ENCODE measurements at regions not wholly inside any gene's neighbourhood (a gene's known extent, or its start where the extent isn't known, plus 50 kb on each side); places are given as distances from the start of the nearest gene placed in this dataset.

DNA sequence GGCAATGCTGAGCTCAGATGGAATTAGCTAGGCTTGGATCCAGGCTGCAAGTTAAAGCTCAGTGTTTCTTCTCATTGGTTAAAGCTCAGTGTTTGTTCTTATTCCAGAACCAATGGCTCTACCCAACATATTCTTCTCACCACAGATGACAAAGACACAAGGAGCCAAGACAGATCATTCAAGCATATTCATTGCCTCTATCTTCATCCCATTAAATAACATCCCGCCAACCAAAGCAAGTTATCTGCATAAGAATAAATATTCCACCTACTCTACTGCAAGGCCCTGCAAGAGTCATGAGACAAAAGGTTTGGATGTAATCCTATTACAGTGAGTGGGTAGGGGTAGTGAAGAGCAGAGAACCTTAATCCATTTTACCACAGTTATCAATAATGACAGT, 766.5 kb downstream of the C4orf33 start:
- Histone ChIP-seq H3K9me3 (replicated peaks) (no peaks in the 10 kb centered on the region), H3K27ac (replicated peaks) (no peak overlapping the region), H3K4me1 (no peaks in the 10 kb centered on the region), H3K27me3 (ENCODE audit: low read depth) (no peaks in the 10 kb centered on the region), H3K4me3 (no peak overlapping the region), H3K36me3 (no peaks in the 10 kb centered on the region)
- TF ChIP-seq, protein P1, sequence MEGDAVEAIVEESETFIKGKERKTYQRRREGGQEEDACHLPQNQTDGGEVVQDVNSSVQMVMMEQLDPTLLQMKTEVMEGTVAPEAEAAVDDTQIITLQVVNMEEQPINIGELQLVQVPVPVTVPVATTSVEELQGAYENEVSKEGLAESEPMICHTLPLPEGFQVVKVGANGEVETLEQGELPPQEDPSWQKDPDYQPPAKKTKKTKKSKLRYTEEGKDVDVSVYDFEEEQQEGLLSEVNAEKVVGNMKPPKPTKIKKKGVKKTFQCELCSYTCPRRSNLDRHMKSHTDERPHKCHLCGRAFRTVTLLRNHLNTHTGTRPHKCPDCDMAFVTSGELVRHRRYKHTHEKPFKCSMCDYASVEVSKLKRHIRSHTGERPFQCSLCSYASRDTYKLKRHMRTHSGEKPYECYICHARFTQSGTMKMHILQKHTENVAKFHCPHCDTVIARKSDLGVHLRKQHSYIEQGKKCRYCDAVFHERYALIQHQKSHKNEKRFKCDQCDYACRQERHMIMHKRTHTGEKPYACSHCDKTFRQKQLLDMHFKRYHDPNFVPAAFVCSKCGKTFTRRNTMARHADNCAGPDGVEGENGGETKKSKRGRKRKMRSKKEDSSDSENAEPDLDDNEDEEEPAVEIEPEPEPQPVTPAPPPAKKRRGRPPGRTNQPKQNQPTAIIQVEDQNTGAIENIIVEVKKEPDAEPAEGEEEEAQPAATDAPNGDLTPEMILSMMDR (IDR thresholded peaks at IDR 0.05; ENCODE audit: borderline replicate concordance) = no peak
- no peak for DNase-seq
- intact Hi-C loops (cut with micrococcal nuclease) = no loop called here

DNA sequence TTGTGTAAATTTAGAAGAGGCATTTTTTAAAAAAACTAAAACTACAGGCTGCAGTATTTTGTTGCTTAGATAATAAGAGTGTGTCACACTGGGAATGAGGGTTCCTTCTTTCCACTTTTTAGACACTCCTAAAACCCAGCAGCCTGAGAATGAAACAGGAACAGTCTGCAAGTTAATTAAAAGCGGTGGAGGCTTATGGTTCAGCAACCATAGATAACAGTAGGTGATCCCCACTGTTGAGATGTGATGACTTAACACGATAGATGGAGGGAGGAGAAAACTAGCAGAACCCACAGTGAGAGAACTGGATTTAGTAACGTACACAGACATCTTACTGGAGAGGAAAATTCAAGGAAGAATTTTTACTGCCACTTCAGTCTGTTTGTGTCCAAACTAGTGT, 767.3 kb downstream of the C4orf33 start:
- intact Hi-C loops (cut with micrococcal nuclease) = no loop called here

DNA sequence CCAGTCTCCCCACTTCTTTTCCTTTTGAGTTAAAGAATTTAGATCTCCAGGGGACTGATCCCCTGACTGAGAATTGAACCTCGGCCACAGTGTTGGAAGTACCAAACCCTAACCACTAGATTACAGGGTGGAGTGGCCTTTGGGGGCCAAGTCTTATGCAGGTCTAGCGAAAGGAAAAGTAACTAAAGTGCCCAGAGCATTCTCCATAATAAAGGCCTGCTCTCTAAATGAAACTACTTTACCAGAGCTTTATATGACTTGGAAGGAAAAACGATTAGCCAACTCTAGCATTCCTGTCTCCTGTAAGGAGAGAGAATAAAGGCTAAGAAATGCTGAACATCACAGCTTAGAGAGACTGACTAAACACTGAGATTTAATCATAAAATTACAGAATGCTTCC, 788.0 kb downstream of the C4orf33 start:
- Histone ChIP-seq H3K36me3 (no peaks in the 10 kb centered on the region), H3K27ac (replicated peaks) (no peak overlapping the region), H3K4me1 (no peaks in the 10 kb centered on the region), H3K4me3 (no peak overlapping the region), H3K9me3 (replicated peaks) (peaks cover 15% of the 10 kb centered on the region), H3K27me3 (ENCODE audit: low read depth) (no peaks in the 10 kb centered on the region)
- no peak for DNase-seq
- TF ChIP-seq, protein P1 (IDR thresholded peaks at IDR 0.05; ENCODE audit: borderline replicate concordance) = no peak
- intact Hi-C loops (cut with micrococcal nuclease) = no loop called here

More for the DNA sequence above, 767.3 kb downstream of the C4orf33 start:
- H3K4me1 ChIP-seq = no peaks in the 10 kb centered on the region
- no peak overlapping the region for H3K4me3 ChIP-seq
- H3K36me3 ChIP-seq = no peaks in the 10 kb centered on the region
- TF ChIP-seq, protein P1 (IDR thresholded peaks at IDR 0.05; ENCODE audit: borderline replicate concordance) = no peak
- no peak for DNase-seq
- H3K27ac ChIP-seq (replicated peaks) = no peak overlapping the region
- no peaks in the 10 kb centered on the region for H3K27me3 ChIP-seq (ENCODE audit: low read depth)
- H3K9me3 ChIP-seq (replicated peaks) = no peaks in the 10 kb centered on the region

DNA sequence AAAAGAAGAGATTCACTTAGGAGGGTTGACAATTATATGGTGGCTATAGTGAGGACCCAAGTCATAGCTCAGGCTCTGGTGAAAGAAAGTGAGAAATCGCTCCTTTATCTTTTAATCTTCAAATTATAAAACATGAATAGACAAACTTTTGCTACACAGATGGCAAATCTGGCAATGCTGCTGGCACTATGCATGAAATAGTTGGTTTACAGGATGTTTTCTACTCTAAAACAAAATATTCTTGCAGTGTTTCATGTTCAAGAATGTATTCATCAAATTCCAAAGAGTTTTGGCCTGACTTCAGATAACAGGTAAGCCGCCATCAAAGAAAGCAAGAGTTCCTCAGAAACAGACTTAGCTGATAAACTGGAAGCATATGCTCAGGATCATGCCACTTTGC, 801.2 kb downstream of the C4orf33 start:
- Histone ChIP-seq H3K9me3 (replicated peaks) (peaks cover 4% of the 10 kb centered on the region), H3K36me3 (no peaks in the 10 kb centered on the region), H3K4me3 (no peak overlapping the region), H3K27ac (replicated peaks) (no peak overlapping the region), H3K27me3 (ENCODE audit: low read depth) (no peaks in the 10 kb centered on the region), H3K4me1 (no peaks in the 10 kb centered on the region)
- TF ChIP-seq, protein P1 (IDR thresholded peaks at IDR 0.05; ENCODE audit: borderline replicate concordance) = no peak
- no peak for DNase-seq
- intact Hi-C loops (cut with micrococcal nuclease) = no loop called here

DNA sequence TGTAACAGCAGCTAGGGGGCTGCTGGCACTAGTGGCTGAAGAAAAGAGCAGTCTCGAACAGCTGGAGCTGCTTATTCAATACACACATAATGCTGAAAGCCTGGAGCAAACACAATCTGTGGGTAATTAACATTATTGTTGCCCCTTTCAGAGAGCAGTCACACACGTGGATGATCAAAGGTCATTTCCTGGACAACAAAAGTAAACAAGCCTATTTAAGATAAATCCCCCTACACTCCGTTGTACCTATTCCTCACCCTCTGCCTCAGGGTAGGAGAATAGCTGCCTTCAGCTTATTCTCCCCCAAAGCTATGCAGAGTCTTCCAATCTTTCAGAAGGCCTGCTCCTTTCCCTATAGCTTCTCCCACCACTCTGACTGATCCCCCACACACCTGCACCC, 803.9 kb downstream of the C4orf33 start:
- Histone ChIP-seq H3K27ac (replicated peaks) (no peak overlapping the region), H3K9me3 (replicated peaks) (peaks cover 4% of the 10 kb centered on the region), H3K4me3 (no peak overlapping the region), H3K27me3 (ENCODE audit: low read depth) (no peaks in the 10 kb centered on the region), H3K4me1 (no peaks in the 10 kb centered on the region), H3K36me3 (no peaks in the 10 kb centered on the region)
- no peak for DNase-seq
- intact Hi-C loops (cut with micrococcal nuclease) = no loop called here
- TF ChIP-seq, protein P1 (IDR thresholded peaks at IDR 0.05; ENCODE audit: borderline replicate concordance) = no peak

Data from left ventricle myocardium inferior (tissue), 1 donor.